Cardiac septum (tissue), 1 donor: ENCODE measurements at regions not wholly inside any gene's neighbourhood (a gene's known extent, or its start where the extent isn't known, plus 50 kb on each side); places are given as distances from the start of the nearest gene placed in this dataset.

ENCODE experiments used
- DNase-seq: peaks from one replicate; pipeline ENCODE4 v3.0.0-alpha.2; 2020; ENCODE audit warnings: low spot score
- intact Hi-C: fragments of 100-400 bp; cut with DNase I; formaldehyde crosslinking; loops from one replicate; pipeline ENCODE4 v1.14.0; 2022
- donor health status: DM: no; HTN: no; CAD: no.

DNA sequence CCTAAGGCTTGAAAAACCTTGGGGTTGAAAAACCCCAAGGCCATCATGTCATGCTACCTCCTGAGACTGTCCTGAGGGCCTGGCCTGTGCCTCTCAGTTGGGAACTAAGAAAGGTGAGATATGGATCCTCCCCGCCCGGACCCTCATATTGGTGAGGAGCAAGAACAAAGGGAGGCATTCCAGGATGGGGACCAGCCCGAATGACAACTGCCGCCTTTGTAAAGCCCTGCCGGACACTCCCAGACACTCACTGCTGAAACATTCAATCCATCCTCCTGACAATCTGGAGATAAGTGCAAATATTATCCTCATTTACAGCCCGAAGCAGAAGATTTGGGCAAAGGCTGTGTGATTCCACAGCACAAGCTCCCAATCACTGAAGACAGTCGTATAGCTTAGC is 298.3 kb downstream of the NSG2 start:
- intact Hi-C loops, result no loop called here

DNA sequence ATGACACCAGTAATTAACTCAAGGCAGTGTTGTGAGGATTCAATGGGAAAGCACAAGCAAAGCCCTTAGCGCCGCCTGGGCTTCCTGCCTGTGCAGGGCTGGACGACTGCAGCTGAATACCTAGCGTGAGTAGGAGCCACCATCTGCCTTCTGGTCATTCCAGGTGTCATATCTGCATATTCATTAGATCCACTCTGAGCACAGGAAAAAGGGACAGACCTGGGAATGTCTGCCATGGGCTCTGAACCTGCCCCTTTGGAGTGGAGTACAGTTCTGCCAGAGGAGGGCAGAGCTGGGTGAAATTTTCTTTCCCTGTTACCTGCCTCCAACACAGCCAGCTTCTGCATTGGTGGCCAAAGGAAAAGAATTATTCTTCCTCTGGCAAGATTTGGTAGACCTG is 298.8 kb downstream of the NSG2 start:
- DNase-seq, result no peak
- intact Hi-C loops, result no loop called here

More for the DNA sequence above, 298.3 kb downstream of the NSG2 start:
- DNase-seq, result no peak

DNA sequence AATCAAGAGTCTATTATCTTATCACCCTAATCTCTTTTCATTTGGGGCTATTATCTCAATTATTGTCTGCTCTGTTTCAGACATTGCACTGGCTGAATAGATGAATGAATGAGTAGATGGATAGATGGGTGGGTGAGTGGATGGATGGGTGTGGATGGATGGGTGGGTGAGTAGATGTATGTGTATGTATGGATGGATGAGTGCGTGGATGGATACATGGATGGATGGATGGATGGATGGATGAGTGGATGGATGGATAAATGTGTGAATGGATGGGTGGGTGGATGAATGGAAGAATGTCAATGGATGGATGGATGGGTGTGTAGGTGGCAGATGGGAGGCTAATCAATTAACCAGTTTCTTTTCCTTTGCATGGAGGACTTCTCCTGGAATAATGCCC is 301.7 kb downstream of the NSG2 start:
- intact Hi-C loops, result no loop called here
- no peak for DNase-seq

DNA sequence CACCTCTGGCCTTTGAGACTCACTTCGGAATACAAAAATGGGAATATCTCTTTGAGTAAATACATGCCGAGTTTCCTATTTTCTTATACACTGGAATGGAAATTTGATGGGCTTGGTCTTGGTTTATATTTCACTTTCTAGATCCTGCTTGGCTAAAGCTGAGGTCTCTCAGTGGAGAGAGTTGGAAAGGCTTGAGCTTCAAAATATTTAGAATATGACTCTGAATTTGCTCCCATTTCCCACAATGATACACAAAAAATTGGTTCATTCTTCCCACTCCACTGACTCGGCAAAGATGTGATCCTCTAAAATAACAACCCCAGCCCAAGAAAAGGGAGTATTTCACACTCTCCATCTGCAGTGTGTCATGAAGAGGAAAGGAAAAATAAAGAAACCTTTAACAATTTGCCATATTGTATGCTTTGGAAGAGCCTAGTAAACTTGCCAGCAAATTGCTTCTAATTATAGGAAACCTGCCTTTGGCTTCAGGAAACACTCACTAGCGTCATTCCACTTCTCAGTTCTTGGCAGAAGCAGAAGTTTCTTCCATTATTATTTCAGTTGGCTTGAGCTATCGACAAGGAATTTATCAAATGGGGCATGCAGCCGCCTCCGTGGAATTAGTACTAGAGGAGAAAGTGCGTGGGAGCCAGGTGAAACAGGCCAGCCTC is 302.9 kb downstream of the NSG2 start:
- intact Hi-C loops, result no loop called here

DNA sequence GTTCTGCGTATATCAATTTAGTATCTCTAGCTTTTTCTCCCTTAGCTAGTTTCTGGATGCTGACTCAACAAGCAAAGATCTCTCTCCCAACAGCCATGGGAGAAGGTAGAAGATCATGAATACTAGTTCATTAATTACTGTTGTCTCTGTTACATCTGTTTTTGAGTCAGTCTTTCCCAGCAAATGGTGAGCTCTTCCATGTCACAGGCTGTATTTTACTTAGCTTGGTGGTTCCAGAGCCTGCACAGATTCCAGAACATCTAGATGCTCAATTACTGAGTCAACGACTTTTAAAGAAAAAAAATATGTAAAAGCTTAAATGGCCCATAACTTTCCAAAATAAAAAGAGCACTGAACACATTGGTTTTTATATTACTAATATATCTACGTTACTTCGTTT is 307.2 kb downstream of the NSG2 start:
- DNase-seq, result no peak
- intact Hi-C loops, result no loop called here

More for the DNA sequence above, 302.9 kb downstream of the NSG2 start:
- no peak for DNase-seq

DNA sequence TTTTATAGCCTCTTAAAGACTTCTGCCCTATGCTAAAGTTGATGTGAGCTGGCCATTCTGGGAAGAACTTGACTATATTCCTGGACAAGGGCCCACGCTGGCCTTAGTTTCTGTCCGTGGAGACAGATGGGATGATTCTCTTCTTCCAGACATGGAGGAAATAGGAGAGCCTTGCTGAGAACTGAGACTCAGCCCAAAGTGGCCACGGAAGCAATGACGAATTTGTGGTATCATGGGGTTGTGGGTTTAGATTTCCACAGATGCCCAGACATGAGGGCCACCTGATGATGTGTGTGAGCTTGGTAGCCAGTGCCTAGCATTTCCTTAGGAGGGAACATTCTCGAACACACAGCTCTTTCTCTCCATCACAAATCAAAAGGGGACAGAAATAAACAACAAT is 309.1 kb downstream of the NSG2 start:
- DNase-seq, result no peak
- intact Hi-C loops, result no loop called here

DNA sequence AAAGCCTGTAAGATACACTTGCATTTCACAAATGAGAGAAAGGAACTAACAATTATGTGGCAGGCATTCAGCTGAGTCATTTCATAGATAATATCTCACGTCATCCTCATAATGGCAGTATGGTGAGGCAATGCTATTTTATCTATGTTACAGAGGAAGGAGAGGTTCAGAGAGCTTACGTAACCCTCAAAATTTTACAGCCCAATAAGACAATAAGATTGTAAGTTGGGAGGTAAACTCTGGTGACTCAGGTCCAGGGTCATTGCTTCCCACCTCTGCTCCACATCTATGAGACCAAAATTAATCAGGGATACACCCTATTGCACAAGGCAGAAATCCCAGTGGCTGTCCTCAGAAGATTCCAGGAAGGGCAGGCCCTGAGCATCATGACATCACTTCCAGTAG is 309.7 kb downstream of the NSG2 start:
- no peak for DNase-seq

DNA sequence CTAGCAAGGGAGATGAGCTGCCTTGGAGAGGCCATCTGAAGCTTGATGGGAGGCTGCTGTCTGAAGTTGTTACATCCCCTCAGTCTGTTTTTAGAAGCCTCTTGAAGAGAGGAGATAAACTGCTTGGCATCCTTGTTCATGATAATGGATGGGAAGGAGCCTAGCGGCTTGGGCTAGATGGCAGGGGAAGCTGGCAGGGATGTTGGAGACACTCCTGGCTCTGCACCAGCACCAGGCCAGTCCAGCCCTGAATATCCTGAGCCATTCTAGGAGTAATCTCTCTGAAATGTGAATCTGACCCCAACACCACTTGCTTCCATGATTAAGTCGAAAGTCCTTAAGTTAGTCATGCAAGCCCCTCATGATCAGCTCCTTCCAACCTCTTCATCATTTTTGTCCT is 310.5 kb downstream of the NSG2 start:
- DNase-seq, result no peak
- intact Hi-C loops, result no loop called here

More for the DNA sequence above, 309.7 kb downstream of the NSG2 start:
- intact Hi-C loops, result no loop called here

DNA sequence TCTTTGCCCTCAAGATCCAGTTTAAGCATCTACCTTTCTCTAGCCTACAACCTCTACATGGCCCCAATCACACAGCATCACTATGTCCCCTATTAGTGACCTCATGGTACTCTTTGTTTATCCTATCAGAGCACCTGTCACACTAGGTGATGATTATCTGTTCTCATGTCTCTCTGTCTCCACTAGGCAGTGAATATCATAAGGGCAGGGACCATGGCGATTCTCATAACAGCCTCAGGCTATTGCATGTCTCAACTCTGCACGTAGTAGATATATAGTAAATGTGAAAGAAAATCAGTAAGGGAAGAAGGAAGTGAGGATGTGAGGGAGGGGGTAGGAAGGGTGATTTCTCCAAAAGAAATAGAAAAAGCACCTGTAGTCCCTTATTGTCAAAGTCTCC is 311.0 kb downstream of the NSG2 start:
- intact Hi-C loops, result no loop called here
- no peak for DNase-seq

DNA sequence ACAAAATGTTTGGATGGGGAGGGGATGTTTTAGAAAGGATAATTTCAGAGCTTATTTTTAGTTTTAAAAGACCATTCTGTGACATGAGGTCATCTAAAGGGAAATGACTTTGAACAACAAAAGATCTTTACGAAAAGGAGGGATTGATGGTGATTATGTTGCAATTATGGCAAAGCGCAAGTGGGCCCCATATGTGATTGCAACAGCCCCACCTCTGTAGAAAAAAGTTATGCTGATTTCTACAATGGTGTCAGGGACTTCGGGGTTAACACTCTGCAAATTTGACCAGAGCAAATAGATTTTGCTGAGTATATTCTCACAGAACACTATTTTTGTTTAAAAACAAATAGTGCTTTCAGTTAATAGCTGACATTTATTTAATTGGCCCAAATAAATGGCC is 312.8 kb downstream of the NSG2 start:
- intact Hi-C loops, result no loop called here
- DNase-seq, result no peak

DNA sequence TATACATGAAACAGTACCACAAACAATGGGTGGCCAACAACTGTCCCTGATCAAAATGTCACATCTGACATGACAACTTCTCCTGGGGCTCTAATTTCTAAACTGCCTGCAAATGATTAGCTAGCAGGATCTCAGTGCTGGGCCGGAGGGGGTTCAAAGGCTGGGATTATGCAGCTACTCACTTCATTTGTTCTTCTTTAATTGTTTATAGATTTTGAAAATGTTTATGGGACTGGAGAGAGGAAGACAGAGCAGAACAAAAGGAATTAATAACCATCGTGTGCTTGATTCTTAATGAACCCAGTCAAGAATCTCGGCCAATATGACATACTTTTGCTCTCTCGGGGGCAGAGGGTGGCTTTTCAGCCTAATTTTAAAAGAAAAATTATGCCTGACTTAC is 313.6 kb downstream of the NSG2 start:
- DNase-seq, result no peak
- intact Hi-C loops, result no loop called here

DNA sequence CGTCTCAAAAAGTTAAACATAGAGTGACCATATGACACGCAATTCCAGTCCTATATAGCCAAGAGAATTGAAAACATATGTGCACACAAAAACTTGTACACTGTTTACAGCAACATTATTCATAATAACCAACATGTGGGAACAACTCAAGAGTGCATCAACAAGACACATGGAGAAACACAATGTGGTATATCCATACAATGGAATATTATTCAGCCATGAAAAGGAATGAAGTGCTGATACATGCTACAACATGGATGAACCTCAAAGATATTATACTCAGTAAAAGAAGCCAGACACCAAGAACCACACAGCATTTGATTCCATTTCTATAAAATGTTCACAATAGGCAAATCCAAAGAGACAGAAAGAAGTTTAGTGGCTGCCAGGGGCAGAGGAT is 317.0 kb downstream of the NSG2 start:
- intact Hi-C loops, result no loop called here
- no peak for DNase-seq

DNA sequence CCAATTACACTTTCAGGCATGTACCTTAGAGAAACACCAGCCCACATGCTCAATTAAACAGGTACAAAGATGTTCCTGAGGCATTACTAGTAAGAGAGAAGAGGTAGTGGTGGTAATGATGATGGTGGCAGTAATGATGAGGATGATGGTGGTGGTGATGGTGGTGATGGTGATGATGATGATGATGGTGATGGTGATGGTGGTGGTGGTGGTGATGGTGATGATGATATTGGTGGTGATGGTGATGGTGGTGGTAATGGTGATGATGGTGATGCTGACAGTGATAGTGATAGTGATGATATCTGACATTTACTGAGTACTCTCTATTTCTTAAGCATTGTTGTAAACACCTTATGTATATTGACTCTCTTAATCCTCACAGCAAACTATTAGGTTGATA is 318.4 kb downstream of the NSG2 start:
- intact Hi-C loops, result no loop called here
- no peak for DNase-seq

DNA sequence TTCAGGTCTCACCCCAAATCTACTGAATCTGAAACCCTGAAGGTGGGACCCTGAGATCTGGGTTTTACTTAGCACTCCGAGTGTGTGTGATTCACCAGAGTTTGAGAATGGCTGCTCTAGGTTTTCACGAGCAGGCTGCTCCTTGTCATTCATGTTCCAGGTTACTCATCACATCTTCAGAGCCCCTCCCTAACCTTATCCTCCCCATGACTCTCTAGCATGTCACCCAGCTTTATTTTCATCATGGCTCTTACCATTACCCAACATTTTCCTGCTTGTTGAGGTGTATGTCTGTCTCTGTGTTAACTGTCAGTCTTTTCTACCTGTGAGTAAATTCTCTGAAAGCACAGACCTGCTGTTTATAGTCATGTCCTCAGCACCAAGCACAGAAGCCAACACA is 319.2 kb downstream of the NSG2 start:
- DNase-seq, result no peak
- intact Hi-C loops, result no loop called here

DNA sequence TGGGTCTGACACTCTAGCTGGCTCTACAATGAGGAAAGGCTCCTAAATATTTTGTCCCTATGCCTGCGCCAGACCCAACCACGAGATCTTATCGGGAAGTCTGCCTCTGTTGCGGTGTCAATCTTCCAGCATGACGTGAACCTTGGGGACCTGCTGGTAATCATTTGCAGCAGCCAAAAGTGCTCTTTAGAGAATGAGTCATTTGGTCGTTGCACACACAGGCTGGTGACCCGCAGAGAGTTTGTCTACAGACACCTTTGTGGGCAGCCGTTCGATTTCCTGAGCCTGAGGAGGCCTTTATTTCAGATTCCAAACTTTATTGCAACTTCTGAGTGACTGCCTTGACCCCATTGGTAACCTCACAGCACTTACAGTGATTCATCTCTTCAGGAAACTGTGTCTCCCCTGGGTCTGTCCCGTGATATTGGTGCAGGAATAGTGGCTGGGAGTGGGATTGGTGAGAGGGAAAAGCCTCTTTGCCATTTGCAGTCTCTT is 326.1 kb downstream of the NSG2 start:
- intact Hi-C loops, result no loop called here
- no peak for DNase-seq

DNA sequence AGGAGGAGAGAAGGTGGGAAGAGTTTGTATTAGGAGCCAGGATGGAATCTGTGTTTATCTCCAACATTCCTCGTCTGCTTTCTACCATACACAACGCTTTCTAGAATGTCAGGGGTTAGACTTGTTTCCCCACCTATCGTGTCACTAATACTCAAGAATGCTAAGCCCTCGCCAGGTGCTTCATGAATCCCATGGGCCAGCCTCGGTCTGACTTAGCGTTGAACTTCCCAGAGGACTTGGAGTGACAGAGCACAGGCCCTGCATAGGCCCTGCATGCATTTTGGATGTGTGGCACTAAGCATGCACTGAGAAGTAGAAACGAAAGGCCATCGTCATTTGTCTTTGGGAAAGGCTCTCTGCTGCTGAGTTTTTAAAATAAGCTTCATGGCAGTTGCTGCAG is 328.7 kb downstream of the NSG2 start:
- DNase-seq, result no peak
- intact Hi-C loops, result no loop called here

DNA sequence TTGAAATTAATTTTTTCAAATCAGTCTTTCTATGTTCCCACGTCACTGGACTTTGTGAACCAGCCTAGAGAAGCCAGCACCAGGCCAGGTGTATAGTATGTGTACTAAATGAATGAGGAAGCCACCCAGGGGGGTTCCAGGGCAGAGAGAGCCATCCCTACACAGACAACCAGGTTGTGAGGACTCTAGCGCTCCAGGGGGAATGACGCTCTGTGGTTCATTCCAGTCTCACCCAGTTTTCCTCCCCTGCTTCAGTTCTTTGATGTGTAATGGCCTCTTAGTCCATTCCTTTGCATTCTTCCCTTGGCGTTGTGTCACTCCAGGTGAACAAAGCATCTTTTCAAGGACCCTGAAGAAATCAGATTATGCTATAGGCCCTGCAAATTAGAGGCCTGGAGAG is 330.6 kb downstream of the NSG2 start:
- intact Hi-C loops, result no loop called here
- DNase-seq, result no peak

DNA sequence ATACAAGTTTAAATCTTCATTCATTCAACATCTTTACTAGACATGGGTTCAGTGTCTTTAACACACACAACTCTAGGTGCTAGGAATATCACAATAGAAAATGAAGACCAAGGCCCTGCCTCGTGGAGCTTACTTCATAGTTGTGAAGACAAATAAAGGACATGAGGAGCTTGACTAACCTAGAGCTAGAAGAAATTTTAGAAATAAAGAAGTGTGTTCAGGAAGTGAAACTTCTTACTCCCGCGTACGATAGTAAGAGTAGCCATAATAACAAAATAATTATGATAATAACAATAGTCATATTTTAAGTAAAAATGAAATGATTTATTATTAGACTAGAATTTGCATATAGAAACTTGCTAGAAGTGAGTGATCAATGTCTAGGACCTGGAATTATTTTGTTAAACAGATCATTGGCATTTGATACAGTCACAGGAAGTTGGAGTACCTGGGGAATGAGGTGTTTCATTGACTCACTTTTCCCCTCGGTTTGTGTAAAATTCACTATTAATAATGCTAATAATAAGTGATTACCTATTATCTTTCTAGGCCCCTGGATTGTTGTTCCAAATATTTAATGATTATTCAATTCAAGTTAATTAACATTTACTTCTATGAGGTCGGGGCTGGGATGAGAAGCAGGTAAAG is 331.3 kb downstream of the NSG2 start:
- no peak for DNase-seq
- intact Hi-C loops, result no loop called here

DNA sequence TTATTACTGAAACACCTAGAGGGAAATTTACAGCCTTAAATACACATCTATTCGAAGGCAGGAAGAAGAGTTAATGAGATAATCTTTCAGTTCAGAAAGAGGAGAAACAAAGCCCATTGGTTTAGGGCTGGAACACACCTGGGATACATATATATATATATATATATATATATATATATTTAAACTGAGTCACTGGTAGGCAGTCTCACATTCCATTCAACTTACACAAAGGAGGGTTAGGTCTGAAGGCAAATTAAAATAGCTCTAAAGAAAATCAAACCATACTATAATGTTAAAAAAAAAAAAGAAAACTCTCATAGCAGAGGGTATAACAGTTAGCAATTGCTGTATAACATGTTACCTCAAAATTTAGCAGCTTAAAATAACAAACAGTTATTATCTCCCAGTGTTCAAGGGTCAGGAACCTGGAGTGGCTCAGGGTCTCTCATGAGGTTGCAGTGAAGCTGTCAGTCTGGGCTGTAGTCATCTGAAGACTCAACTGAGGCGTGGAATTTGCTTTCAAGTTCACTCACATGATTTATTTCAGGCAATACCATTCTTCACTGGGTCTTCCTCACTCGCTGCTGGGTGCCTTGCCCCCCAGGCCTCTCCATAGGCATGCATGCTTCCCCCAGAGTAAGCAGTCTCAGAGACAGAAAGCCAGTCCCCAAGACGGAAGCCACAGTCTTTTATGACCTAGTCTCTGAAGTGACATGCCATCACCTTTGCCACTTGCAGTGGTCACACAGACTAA is 332.8 kb downstream of the NSG2 start:
- intact Hi-C loops, result no loop called here
- no peak for DNase-seq

DNA sequence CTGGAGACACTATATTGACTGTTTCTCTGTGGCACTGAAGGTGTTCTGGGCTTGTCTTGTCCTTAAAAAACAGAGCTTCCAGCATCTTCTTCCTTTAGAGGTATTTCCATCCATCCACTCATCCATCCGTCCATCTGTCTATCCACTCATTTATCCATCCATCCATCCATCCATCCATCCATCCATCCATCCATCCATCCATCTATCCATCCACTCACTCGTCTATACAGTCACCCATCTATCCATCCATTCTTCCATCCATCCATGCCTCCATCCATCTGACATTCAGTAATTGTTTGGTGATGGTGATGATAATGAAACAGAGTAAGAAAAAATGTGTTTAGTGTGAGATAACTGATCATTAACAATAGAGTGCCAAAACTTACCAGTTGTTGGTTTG is 334.8 kb downstream of the NSG2 start:
- intact Hi-C loops, result no loop called here
- no peak for DNase-seq

DNA sequence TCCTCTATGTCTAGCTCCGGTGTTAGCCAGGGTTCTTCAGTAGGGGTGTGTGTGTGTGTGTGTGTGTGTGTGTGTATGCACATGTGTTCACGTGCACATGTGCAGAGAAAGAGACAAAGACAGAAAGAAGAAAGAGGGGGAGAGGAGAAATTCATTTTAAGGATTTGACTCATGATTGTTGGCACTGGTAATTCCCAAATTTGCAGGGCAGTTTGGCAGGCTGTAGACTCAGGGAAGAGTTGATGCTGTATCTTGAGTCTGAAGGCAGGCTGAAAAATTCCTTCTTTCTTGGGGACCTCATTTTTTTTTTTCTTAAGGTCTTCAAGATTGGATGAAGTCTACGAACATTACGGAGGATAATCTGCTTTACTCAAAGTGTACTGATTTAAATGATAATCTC is 335.7 kb downstream of the NSG2 start:
- intact Hi-C loops, result no loop called here

More for the DNA sequence above, 335.7 kb downstream of the NSG2 start:
- DNase-seq, result no peak
